Neural cell (in vitro differentiated cells): ENCODE measurements at regions not wholly inside any gene's neighbourhood (a gene's known extent, or its start where the extent isn't known, plus 50 kb on each side); places are given as distances from the start of the nearest gene placed in this dataset.

Source experiments
- H2AFZ ChIP-seq: fragments of 200-600, 300-800 bp; sonication (generic), shearing (Covaris generic); 2 replicates; pipeline ENCODE4 v1.6.0; 2014; ENCODE audit warnings: low read depth, mild to moderate bottlenecking, antibody characterized with exemption, low read length, moderate library complexity
- H3F3A ChIP-seq: fragments of 200-600 bp; shearing (Covaris generic); 2 replicates; pipeline ENCODE4 v1.6.1; 2016; ENCODE audit warnings: mild to moderate bottlenecking, moderate library complexity, mixed read lengths, antibody characterized with exemption, low read length; ENCODE audit not compliant: insufficient read depth, poor library complexity, severe bottlenecking
- H3K27ac ChIP-seq: fragments of 200-600, 300-800 bp; sonication (generic), shearing (Covaris generic); 2 replicates; pipeline ENCODE4 v1.5.1; 2014; ENCODE audit warnings: mild to moderate bottlenecking, low read length, moderate library complexity
- H3K27me3 ChIP-seq: fragments of 300-800, 200-600 bp; sonication (generic), shearing (Covaris generic); 2 replicates; pipeline ENCODE4 v1.6.0; 2014; ENCODE audit warnings: mild to moderate bottlenecking, low read depth, low read length, moderate library complexity; ENCODE audit not compliant: insufficient read depth
- H3K36me3 ChIP-seq: fragments of 300-800, 200-600 bp; sonication (generic), shearing (Covaris generic); 2 replicates; pipeline ENCODE4 v1.5.1; 2014; ENCODE audit warnings: mild to moderate bottlenecking, antibody characterized with exemption, low read length, moderate library complexity; ENCODE audit not compliant: insufficient read depth
- H3K4me2 ChIP-seq: fragments of 300-800, 200-600 bp; sonication (generic), shearing (Covaris generic); 2 replicates; pipeline ENCODE4 v1.6.0; 2014; ENCODE audit warnings: mild to moderate bottlenecking, low read length
- H3K4me3 ChIP-seq: fragments of 300-800, 200-600 bp; sonication (generic), shearing (Covaris generic); 2 replicates; pipeline ENCODE4 v1.5.1; 2014; ENCODE audit warnings: mild to moderate bottlenecking, low read length, moderate library complexity
- H3K79me2 ChIP-seq: fragments of 200-600 bp; shearing (Covaris generic); replicated peaks from 2 replicates; pipeline ENCODE4 v1.6.0; 2014; ENCODE audit warnings: mild to moderate bottlenecking, low read length, moderate library complexity; ENCODE audit not compliant: insufficient read depth
- H3K9ac ChIP-seq: fragments of 300-800, 200-600 bp; sonication (generic), shearing (Covaris generic); 2 replicates; pipeline ENCODE4 v1.6.1; 2016; ENCODE audit warnings: mild to moderate bottlenecking, low read length, mixed read lengths
- H3K9me2 ChIP-seq: fragments of 200-600 bp; shearing (Covaris generic); 2 replicates; pipeline ENCODE4 v1.6.1; 2016; ENCODE audit warnings: mild to moderate bottlenecking, low read length, mixed read lengths; ENCODE audit not compliant: insufficient read depth
- H3K9me3 ChIP-seq: fragments of 200-600, 300-800 bp; sonication (generic), shearing (Covaris generic); 2 replicates; pipeline ENCODE4 v1.6.1; 2016; ENCODE audit warnings: mild to moderate bottlenecking, mixed run types, low read length, moderate library complexity, mixed read lengths
- H4K20me1 ChIP-seq: fragments of 200-600 bp; shearing (Covaris generic); 2 replicates; pipeline ENCODE4 v1.6.1; 2016; ENCODE audit warnings: mild to moderate bottlenecking, mixed run types; ENCODE audit not compliant: insufficient read depth
- EP300 ChIP-seq: fragments of 450-650 bp; conservative IDR thresholded peaks from 2 replicates; pipeline ENCODE4 v1.6.1; 2014; ENCODE audit warnings: antibody characterized with exemption, mild to moderate bottlenecking, moderate library complexity; ENCODE audit not compliant: poor library complexity, severe bottlenecking
- EZH2 ChIP-seq: fragments of 200-600, 300-800 bp; shearing (Covaris generic), sonication (generic); IDR thresholded peaks from 2 replicates; pipeline ENCODE4 v1.6.1; 2014; ENCODE audit warnings: antibody characterized with exemption, low read length, borderline replicate concordance, mild to moderate bottlenecking; ENCODE audit not compliant: insufficient read depth, poor library complexity, severe bottlenecking
- MXI1 ChIP-seq: fragments of 450-650 bp; conservative IDR thresholded peaks from 2 replicates; pipeline ENCODE4 v1.6.1; 2014; ENCODE audit warnings: antibody characterized with exemption, mild to moderate bottlenecking; ENCODE audit not compliant: poor library complexity, severe bottlenecking
- POLR2AphosphoS5 ChIP-seq: IDR thresholded peaks from 2 replicates; pipeline ENCODE4 v1.6.1; 2012
- RAD21 ChIP-seq: fragments of 450-650 bp; conservative IDR thresholded peaks from 2 replicates; pipeline ENCODE4 v1.6.1; 2014; ENCODE audit warnings: antibody characterized with exemption, mild to moderate bottlenecking, moderate library complexity
- SMC3 ChIP-seq: fragments of 450-650 bp; conservative IDR thresholded peaks from 2 replicates; pipeline ENCODE4 v1.6.1; 2014; ENCODE audit warnings: antibody characterized with exemption, mild to moderate bottlenecking, moderate library complexity; ENCODE audit not compliant: poor library complexity
- TAF1 ChIP-seq: IDR thresholded peaks from 2 replicates; pipeline ENCODE4 v1.6.1; 2012; ENCODE audit warnings: low read depth
- TF ChIP-seq, protein P1 (sequence below): IDR thresholded peaks from 2 replicates; pipeline ENCODE4 v1.6.1; 2012; ENCODE audit warnings: borderline replicate concordance
- TF ChIP-seq, protein P2 (sequence below): fragments of 450-650 bp; IDR thresholded peaks from 2 replicates; pipeline ENCODE4 v1.5.1; 2014; ENCODE audit warnings: antibody characterized with exemption, mild to moderate bottlenecking, moderate library complexity; ENCODE audit not compliant: poor library complexity, severe bottlenecking

DNA sequence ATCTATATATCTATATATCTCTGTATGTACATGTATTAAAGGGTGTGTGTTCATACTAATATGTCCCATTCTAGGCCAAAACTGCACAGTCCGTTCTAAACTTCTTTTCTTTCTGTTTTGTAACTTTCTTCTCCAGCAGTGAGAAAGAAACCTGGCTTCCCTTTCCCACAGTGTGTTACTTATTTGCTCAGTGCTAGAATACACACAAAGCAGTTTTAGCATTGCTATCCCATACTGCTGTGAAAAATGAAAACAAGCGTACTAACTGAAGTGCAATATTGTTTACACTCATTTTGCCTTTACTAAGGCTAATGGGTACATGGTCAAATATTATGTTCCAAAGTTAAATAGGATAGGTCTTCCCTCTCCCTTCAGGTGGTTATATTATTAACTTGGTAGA is 163.9 kb downstream of the LEPR start:
- H3K79me2 ChIP-seq = no peaks in the 10 kb centered on the region
- no peaks in the 10 kb centered on the region for H4K20me1 ChIP-seq
- H3K9me3 ChIP-seq = no peaks in the 10 kb centered on the region
- H3F3A ChIP-seq = no peaks in the 10 kb centered on the region
- H3K27ac ChIP-seq = no peak overlapping the region
- H3K4me2 ChIP-seq = no peak overlapping the region
- H3K27me3 ChIP-seq = no peaks in the 10 kb centered on the region
- TF ChIP-seq, protein P1, sequence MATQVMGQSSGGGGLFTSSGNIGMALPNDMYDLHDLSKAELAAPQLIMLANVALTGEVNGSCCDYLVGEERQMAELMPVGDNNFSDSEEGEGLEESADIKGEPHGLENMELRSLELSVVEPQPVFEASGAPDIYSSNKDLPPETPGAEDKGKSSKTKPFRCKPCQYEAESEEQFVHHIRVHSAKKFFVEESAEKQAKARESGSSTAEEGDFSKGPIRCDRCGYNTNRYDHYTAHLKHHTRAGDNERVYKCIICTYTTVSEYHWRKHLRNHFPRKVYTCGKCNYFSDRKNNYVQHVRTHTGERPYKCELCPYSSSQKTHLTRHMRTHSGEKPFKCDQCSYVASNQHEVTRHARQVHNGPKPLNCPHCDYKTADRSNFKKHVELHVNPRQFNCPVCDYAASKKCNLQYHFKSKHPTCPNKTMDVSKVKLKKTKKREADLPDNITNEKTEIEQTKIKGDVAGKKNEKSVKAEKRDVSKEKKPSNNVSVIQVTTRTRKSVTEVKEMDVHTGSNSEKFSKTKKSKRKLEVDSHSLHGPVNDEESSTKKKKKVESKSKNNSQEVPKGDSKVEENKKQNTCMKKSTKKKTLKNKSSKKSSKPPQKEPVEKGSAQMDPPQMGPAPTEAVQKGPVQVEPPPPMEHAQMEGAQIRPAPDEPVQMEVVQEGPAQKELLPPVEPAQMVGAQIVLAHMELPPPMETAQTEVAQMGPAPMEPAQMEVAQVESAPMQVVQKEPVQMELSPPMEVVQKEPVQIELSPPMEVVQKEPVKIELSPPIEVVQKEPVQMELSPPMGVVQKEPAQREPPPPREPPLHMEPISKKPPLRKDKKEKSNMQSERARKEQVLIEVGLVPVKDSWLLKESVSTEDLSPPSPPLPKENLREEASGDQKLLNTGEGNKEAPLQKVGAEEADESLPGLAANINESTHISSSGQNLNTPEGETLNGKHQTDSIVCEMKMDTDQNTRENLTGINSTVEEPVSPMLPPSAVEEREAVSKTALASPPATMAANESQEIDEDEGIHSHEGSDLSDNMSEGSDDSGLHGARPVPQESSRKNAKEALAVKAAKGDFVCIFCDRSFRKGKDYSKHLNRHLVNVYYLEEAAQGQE = no peak
- no peak for TF ChIP-seq SMC3
- TF ChIP-seq POLR2AphosphoS5 = no peak
- no peak for TF ChIP-seq EP300
- no peak for TF ChIP-seq EZH2
- TF ChIP-seq, protein P2, sequence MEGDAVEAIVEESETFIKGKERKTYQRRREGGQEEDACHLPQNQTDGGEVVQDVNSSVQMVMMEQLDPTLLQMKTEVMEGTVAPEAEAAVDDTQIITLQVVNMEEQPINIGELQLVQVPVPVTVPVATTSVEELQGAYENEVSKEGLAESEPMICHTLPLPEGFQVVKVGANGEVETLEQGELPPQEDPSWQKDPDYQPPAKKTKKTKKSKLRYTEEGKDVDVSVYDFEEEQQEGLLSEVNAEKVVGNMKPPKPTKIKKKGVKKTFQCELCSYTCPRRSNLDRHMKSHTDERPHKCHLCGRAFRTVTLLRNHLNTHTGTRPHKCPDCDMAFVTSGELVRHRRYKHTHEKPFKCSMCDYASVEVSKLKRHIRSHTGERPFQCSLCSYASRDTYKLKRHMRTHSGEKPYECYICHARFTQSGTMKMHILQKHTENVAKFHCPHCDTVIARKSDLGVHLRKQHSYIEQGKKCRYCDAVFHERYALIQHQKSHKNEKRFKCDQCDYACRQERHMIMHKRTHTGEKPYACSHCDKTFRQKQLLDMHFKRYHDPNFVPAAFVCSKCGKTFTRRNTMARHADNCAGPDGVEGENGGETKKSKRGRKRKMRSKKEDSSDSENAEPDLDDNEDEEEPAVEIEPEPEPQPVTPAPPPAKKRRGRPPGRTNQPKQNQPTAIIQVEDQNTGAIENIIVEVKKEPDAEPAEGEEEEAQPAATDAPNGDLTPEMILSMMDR = no peak
- TF ChIP-seq MXI1 = no peak
- TF ChIP-seq RAD21 = no peak
- TF ChIP-seq TAF1 = no peak
- H2AFZ ChIP-seq = no peak overlapping the region
- no peaks in the 10 kb centered on the region for H3K36me3 ChIP-seq
- H3K4me3 ChIP-seq = no peak overlapping the region
- no peaks in the 10 kb centered on the region for H3K9me2 ChIP-seq
- no peak overlapping the region for H3K9ac ChIP-seq

DNA sequence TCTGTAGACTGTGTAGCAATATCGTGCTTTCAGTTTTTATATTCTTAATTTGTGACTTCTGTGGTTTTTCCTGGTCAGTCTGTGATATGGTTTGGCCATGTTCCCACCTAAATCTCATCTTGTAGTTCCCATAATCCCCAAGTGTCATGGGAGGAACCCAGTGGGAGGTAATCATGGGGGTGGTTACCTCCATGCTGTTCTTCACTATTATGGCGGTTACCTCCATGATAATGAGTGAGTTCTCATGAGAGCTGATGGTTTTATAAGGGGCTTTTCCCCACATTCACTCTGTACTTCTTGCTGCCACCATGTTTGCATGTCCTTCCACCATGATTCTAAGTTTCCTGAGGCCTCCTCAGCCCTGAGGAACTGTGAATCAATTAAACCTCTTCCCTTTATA is 169.8 kb downstream of the LEPR start:
- Histone ChIP-seq H4K20me1 (no peaks in the 10 kb centered on the region), H2AFZ (no peak overlapping the region), H3K4me3 (no peak overlapping the region), H3K27me3 (no peaks in the 10 kb centered on the region), H3K9me2 (no peaks in the 10 kb centered on the region), H3K27ac (no peak overlapping the region), H3K4me2 (no peak overlapping the region), H3K9me3 (no peaks in the 10 kb centered on the region), H3K36me3 (no peaks in the 10 kb centered on the region), H3F3A (no peaks in the 10 kb centered on the region), H3K79me2 (no peaks in the 10 kb centered on the region), H3K9ac (no peak overlapping the region)
- TF ChIP-seq RAD21 (no peak), EP300 (no peak), SMC3 (no peak), EZH2 (no peak), MXI1 (no peak), TAF1 (no peak), POLR2AphosphoS5 (no peak)
- TF ChIP-seq, protein P1 = no peak
- TF ChIP-seq, protein P2 = no peak
